Activated CD4-positive, alpha-beta T cell treated with anti-CD3 and anti-CD28 coated beads for 4 hours (primary cell): ENCODE measurements at regions not wholly inside any gene's neighbourhood (a gene's known extent, or its start where the extent isn't known, plus 50 kb on each side); places are given as distances from the start of the nearest gene placed in this dataset.
A peak's percentile ranks its signal among the peaks of the same experiment; 100 is the strongest.
"Not testable (repeated sequence)": the region's sequence is repeated elsewhere in the genome, so short reads cannot be mapped to it uniquely, and the experiment has no call there.

ENCODE experiments used
- DNase-seq, 2 donors: peaks; one replicate each; pipeline ENCODE4 v3.0.0-alpha.2; 2020

- DNase-seq: peak; percentile 28 to 40
These were observed 58.9 kb downstream of the GOLGA6L7 start for GRCh38 chr15:28789401-28790114.

DNA sequence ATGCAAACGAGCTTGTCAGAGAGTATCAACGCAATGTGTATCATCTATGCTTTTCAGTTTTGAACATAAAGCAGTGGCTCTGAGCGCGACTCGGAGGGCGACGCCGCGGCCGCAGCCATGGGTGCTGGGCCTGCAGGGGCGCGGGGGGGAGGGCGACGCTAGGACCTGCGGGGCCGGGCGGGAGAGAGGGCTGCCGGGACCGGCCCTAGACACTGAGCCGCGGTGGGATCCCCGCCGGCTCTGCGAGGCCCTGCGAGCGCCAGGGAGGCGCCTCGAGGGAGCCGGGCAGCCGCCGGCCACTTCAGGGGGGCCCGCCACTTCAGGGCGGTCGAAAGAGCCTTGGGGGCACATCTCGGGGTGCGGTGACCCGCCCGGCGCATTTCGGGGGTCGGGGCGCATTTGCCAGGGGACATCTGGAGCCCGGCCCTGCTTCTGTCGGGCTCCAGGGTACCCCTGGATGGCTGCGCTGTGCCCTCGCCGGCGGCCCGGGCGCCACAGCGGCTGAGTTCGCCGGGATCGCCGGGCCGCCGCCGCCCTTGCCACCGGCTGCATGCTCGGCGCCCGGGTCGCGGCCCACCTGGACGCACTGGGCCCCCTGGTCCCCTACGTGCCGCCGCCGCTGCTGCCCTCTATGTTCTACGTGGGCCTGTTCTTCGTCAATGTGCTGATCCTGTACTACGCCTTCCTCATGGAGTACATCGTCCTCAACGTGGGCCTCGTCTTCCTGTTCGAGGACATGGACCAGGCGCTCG lies 59.6 kb downstream of the GOLGA6L7 start:
- DNase-seq: not testable (repeated sequence)

GRCh38 chr15:28788176-28788575 lies 60.3 kb downstream of the GOLGA6L7 start:
- not testable (repeated sequence) for DNase-seq

DNA sequence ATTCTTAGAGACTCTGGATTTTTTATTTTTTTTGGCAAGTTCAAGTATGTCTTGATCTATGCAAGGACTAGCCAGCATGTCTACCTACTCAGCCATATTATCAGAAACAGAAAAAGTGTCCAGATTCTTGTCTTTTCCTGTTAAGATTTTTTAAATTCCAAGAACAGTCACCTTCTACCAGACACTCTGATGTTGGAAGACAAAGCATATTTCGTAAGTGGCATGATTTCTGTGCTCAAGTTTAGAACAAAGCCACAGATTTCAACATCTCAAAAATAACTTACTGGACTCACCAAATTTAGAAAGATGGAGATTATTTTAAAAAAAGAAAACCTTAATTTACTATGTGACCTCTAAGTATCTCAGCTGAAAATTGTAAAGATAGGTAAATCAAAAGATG lies 61.9 kb downstream of the GOLGA6L7 start:
- DNase-seq: no peak

GRCh38 chr15:28784347-28785163 lies 63.9 kb downstream of the GOLGA6L7 start:
- DNase-seq: not testable (repeated sequence)

DNA sequence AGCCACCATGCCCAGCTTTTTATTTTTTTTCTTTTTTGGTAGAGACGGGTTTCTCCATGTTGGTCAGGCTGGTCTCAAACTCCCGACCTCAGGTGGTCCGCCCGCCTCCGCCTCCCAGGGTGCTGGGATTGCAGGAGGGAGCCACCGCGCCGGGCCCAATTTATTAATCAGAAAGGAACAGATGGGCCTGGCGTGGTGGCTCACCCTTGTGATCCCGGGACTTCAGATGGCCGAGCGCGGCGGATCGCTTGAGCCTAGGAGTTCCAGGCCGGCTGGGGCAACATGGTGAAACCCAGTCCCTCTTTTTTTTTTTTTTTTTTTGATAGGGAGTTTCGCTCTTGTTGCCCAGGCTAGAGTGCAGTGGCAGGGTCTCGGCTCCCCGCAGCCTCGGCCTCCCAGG lies 64.6 kb downstream of the GOLGA6L7 start:
- no peak for DNase-seq

DNA sequence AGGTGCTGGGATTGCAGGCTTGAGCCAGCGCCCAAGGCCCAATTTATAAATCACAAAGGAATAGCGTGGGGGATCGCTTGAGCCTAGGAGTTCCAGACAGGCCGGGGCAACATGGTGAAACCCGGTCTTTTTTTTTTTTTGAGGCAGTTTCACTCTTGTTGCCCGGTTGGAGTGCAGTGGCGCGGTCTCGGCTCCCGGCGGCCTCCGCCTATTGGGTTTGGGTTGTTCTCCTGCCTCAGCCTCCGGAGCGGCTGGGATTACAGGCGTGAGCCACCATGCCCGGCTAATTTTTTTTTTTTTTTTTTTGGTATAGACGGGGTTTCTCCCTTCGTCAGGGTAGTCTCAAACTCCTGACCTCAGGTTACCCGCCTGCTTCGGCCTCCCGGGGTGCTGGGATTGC lies 65.0 kb downstream of the GOLGA6L7 start:
- no peak for DNase-seq

GRCh38 chr15:28778397-28778796 lies 66.2 kb upstream of the GOLGA8M start:
- not testable (repeated sequence) for DNase-seq

- not testable (repeated sequence) for DNase-seq
These were observed 60.6 kb upstream of the GOLGA8M start for GRCh38 chr15:28772857-28773256.
